Dedifferentiated amniotic fluid mesenchymal stem cell (primary cell): ENCODE measurements at regions not wholly inside any gene's neighbourhood (a gene's known extent, or its start where the extent isn't known, plus 50 kb on each side); places are given as distances from the start of the nearest gene placed in this dataset.

Experiments used
- DNase-seq: peaks from one replicate; pipeline ENCODE4 v3.0.0-alpha.2; 2016; ENCODE audit errors: extremely low spot score

GRCh38 chr11:56932572-56933220 lies 56.0 kb upstream of the OR5AK2 start:
- DNase-seq: no peak

DNA sequence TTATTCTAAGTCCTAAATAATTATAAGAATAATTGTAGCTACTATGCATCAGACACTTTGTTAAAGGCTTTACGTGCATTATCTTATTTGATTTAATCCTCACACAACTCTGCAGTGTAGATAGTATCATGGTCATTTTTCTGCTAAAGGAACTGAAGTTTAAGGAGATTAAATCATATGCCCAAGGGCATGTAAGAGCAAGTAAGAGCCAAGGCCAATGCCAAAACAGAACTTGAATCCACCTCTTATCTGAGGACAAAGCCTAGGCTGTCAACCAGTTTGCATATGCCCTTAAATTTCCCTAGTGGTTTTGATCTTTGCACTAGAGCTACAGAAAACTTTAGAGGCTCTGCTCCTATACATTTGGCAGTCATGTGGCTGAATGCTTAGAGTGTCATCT lies 65.6 kb upstream of the OR5AK2 start:
- DNase-seq: no peak

GRCh38 chr11:56922421-56922820 lies 66.3 kb upstream of the OR5AK2 start:
- DNase-seq: no peak

- DNase-seq: no peak
Observed at GRCh38 chr11:56917708-56918400, 70.9 kb upstream of the OR5AK2 start.

GRCh38 chr11:56916587-56916986 lies 72.1 kb upstream of the OR5AK2 start:
- DNase-seq: no peak

GRCh38 chr11:56916162-56916561 lies 72.6 kb upstream of the OR5AK2 start:
- no peak for DNase-seq

- no peak for DNase-seq
Observed at GRCh38 chr11:56911312-56911711, 77.4 kb upstream of the OR5AK2 start.

DNA sequence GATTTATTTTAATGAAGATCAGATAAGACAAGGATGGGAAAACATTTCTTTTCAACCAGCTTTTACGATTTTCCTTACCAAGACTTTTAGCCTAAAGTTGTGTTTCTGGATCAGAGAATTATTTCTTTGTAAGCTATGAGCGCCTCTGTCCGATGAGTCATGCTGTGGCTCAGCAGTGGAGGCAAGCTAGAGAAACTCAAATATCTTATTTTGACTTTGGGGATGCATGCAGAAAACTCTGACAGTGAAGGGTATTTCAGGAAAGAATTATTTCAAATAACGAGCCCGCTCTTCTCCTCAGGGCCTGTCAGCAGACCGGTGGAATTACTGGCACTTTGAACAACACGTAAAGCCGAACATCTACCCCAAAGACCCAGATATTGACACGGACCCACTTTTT lies 77.9 kb upstream of the OR5AK2 start:
- DNase-seq: no peak

DNA sequence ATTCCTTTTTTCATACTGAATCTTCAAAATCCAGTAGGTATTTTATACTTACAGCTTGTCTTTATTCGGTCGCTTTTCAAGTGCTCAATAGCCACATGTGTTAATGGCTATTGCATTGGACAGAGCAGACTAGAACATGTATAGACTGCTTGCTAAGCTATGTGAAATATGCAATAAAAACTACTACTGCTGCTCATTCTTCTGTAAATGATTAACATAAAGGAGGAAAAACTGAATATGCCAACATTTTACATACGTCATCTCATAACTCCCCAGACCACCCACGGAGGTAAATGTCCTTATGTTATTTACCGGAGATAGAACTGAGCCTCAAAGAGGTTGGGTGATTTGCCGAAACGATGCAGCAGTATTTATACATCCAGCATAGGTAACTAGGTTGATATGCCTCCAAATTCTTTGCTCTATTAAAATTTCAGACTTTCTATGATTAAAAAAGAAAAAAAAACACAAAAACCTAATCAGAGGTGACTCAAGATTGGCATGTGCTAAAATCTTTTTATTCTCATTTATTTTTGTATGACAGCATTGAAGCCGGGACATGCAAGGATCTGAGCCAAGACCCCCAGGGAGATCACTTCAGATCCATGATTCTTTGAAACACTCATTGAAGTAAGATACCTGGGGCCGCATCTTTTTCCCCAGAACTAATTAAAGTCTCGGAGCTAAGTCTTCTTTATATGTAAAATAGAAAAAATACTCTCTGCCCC lies 78.5 kb upstream of the OR5AK2 start:
- no peak for DNase-seq

DNA sequence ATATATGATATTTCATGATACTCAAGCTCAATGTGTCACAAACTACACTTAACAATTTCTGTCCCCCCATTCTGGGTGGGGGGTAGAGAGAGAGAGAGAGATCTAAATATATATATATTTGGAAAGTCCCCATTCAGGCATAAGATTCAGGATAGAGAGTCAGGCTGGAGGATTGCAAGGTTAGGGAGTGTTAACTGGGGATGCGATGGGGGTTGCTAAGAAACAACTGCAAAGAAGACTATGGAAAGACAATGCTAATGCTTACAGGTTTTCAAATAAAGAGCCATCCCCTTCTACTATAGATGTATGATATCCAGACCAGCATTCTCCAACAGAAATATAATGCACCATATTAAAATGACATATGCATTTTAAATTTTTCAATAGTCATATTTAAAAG lies 79.2 kb upstream of the OR5AK2 start:
- no peak for DNase-seq

DNA sequence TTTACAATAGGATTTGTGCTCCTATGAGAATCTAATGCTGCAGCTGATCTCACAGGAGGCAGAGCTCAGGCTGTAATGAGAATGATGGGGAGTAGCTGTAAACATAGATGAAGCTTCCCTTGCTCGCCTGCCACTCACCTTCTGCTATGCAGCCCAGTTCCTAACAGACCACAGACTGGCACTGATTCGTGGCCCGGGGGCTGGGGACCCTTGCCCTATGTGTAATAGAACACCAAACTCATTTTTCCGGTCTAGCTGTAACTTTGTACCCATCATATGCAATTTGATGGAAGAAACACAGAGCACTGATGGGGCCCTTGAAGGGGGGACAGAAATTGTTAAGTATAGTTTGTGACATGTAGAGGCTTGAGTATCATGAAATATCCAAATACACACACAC lies 79.6 kb upstream of the OR5AK2 start:
- DNase-seq: no peak

DNA sequence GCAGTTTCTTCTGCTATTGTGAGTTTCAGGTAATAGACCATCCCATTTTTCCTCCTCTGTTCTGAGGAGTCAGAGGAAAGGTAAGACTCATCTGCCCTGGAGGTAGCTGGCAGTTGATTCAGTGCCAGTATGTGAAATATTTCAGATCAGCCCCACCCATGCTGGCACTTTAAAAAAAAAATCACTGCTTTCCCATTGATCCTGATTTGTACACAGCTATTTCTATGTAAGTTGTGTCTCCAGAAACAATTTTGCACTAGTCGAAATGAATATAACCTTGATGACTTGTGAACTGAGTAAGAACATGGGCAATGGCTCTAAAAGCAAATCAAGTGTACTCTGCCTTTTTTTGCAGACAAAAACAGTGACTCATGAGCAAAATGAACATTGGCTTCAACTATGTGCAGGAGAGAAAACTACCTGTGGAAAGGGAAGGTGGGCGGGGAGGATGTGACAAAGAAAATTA lies 82.0 kb upstream of the OR5AK2 start:
- DNase-seq: no peak

GRCh38 chr11:56905936-56906335 lies 82.8 kb upstream of the OR5AK2 start:
- no peak for DNase-seq

DNA sequence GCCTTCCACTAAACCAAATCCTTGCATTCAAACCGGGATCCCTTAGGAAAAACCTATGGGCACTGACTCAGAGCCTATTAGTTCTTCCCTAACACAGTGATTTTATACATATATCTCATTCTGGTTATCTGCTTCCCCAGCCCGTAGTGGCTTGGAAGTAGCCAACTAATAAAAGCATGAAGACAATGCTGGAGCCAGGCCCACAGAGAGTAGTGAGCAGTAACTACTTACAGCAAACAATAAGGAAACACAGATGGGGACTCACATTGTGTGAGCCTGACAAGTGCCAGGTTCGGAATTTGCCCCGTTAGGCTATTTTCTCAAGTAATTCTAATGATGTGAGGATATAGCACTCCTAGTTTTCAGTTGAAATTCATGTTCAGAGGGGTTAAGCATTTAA lies 83.3 kb upstream of the OR5AK2 start:
- DNase-seq: no peak

GRCh38 chr11:56898856-56899255 lies 89.9 kb upstream of the OR5AK2 start:
- no peak for DNase-seq

DNA sequence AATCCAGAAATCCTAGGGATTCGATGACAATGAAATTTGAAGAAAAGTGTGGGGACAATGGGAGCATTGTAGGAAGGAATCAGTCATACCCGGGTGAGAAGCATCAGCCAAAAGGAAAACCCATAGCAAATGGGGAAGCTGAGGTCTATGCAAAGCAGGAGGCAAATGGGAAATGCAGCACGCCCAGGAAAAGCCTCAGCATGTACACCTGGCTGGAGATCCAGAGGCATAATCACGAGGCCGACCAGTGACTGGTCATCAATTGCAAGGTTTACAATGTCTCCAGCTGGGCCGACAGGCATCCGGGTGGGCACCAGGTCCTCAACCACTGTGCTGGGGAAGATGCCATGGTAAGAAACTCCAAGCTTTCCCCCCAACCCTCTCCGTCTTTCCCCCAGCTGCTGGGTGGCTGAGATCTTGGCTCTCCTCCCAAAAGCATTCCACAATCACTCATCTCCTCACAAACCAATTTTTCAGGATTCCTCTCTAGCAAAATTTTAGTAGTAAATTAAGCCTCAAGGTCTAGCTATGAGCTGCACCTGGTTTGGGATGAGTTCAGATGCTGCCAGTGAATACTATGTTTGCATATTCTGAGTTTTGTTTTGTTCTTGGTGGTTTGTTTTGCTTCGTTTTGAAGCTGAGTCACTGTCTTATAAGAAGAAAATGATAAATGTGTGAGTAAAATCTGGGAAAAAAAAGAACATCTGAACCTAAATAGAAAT lies 98.0 kb upstream of the OR5AK2 start:
- DNase-seq: no peak

GRCh38 chr11:56889986-56890385 lies 98.7 kb upstream of the OR5AK2 start:
- DNase-seq: no peak

DNA sequence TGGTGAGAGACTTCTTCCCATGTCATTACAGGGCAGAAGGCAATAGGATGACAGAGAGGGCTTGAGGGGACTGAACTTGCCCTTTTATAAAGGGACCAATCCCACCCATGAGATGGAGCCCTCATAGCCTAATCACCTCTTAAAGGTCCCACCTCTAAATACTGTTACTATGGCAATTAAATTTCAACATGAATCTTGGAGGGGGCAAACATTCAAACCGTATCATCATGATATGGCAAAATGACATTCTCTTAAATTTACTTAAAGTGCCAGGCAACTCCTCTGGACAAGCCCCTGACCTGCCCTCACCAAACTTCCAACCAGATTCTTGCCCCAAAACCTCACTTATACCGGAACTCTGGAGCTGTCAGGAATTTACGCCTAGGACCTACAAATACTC lies 100.8 kb upstream of the OR5AK2 start:
- DNase-seq: no peak

- no peak for DNase-seq
Observed at GRCh38 chr11:56886455-56886854, 102.3 kb upstream of the OR5AK2 start.

DNA sequence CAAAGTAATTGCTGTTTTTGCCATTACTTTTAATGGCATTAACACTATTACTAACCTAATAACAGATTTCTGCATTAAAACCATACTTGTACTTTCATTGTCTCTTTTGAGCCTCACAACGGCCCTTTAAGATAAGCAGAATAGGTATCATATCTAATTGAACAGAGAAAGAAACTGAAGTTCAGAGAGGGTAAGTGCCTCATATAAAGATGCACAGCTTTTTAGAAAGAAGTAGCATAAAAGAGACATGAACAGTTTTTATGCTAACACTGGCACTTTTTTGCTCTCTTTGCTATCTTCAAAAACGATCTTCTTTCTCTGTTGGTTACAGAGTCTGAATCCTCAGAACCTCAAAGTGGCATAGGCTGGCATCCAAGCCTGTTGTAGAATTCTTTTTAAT lies 102.9 kb upstream of the OR5AK2 start:
- DNase-seq: no peak

GRCh38 chr11:56885177-56885576 lies 103.5 kb upstream of the OR5AK2 start:
- DNase-seq: no peak

- no peak for DNase-seq
Observed at GRCh38 chr11:56883371-56883987, 105.2 kb upstream of the OR5AK2 start.
